PC-3 (cell line): ENCODE measurements at regions not wholly inside any gene's neighbourhood (a gene's known extent, or its start where the extent isn't known, plus 50 kb on each side); places are given as distances from the start of the nearest gene placed in this dataset.
A peak's percentile ranks its signal among the peaks of the same experiment; 100 is the strongest.

Experiments
- ATAC-seq: fragments of 200-7000 bp; cut with Tn5 transposase; 2 replicates; pipeline ENCODE4 v1.9.1; 2020; ENCODE audit warnings: mild to moderate bottlenecking, moderate library complexity
- BruUV-seq: library from RNA; stranded (reverse); fragments of 400-500 nt; replicated peaks from 2 replicates; lab custom pipeline; 2021; lab: Mats Ljungman, UMichigan
- CTCF ChIA-PET: fragments of 300-600 bp; sonication (Branson Sonifier 250); formaldehyde crosslinking; loops from one replicate; lab custom pipeline; 2022; ENCODE audit warnings: antibody characterized with exemption; lab: Charles Lee
- POLR2A ChIA-PET: fragments of 300-600 bp; sonication (Branson Sonifier 250); formaldehyde crosslinking; loops from one replicate; lab custom pipeline; 2022; ENCODE audit warnings: antibody characterized with exemption; ENCODE audit not compliant: unreplicated experiment; lab: Charles Lee
- DNase-seq: peaks from one replicate; pipeline ENCODE4 v3.0.0-alpha.2; 2015
- H2AFZ ChIP-seq: fragments of 300-600 bp; sonication (generic); 2 replicates; pipeline ENCODE4 v1.6.0; 2016; ENCODE audit warnings: antibody characterized with exemption, low read length
- H3F3A ChIP-seq: fragments of 300-600 bp; sonication (generic); one replicate; pipeline ENCODE4 v1.6.0; 2017; ENCODE audit warnings: antibody characterized with exemption, low read length, control low read depth, mild to moderate bottlenecking; ENCODE audit not compliant: unreplicated experiment
- H3K27ac ChIP-seq: fragments of 300-600 bp; sonication (generic); 2 replicates; pipeline ENCODE4 v1.5.1; 2016; ENCODE audit warnings: mild to moderate bottlenecking, low read length
- H3K27me3 ChIP-seq: fragments of 300-600 bp; sonication (generic); 2 replicates; pipeline ENCODE4 v1.6.1; 2016; ENCODE audit warnings: low read length, mixed read lengths
- H3K36me3 ChIP-seq: fragments of 300-600 bp; sonication (generic); 2 replicates; pipeline ENCODE4 v1.6.1; 2016; ENCODE audit warnings: low read depth, mixed run types, low read length, mixed read lengths
- H3K4me1 ChIP-seq: fragments of 300-600 bp; sonication (generic); 2 replicates; pipeline ENCODE4 v1.5.1; 2016; ENCODE audit warnings: low read length; ENCODE audit not compliant: insufficient read depth
- H3K4me2 ChIP-seq: fragments of 300-600 bp; sonication (generic); 2 replicates; pipeline ENCODE4 v1.6.0; 2016; ENCODE audit warnings: low read length
- H3K4me3 ChIP-seq: fragments of 300-600 bp; sonication (generic); 2 replicates; pipeline ENCODE4 v1.5.1; 2016; ENCODE audit warnings: mild to moderate bottlenecking, low read length, mixed read lengths
- H3K79me2 ChIP-seq: fragments of 300-600 bp; sonication (generic); 2 replicates; pipeline ENCODE4 v1.6.1; 2017; ENCODE audit warnings: low read length, mixed read lengths
- H3K9ac ChIP-seq: fragments of 300-600 bp; sonication (generic); 2 replicates; pipeline ENCODE4 v1.6.0; 2016; ENCODE audit warnings: mild to moderate bottlenecking, low read length
- H3K9me2 ChIP-seq: fragments of 300-600 bp; sonication (generic); replicated peaks from 2 replicates; pipeline ENCODE4 v1.6.1; 2016; ENCODE audit warnings: mixed run types, low read length, mixed read lengths
- H3K9me3 ChIP-seq: fragments of 300-600 bp; sonication (generic); 2 replicates; pipeline ENCODE4 v1.6.1; 2016; ENCODE audit warnings: low read length, mixed read lengths
- H4K20me1 ChIP-seq: fragments of 300-600 bp; sonication (generic); 2 replicates; pipeline ENCODE4 v1.6.1; 2016; ENCODE audit warnings: low read length, mixed read lengths
- CTCF ChIP-seq: fragments of 300-600 bp; sonication (generic); conservative IDR thresholded peaks from 2 replicates; pipeline ENCODE4 v1.5.1; 2017; ENCODE audit warnings: antibody characterized with exemption, low read depth, mild to moderate bottlenecking, low read length
- EZH2 ChIP-seq: fragments of 300-600 bp; sonication (generic); IDR thresholded peaks from one replicate; pipeline ENCODE4 v1.6.1; 2017; ENCODE audit warnings: antibody characterized with exemption, mild to moderate bottlenecking, low read length; ENCODE audit not compliant: unreplicated experiment
- EZH2phosphoT487 ChIP-seq: fragments of 300-600 bp; sonication (generic); IDR thresholded peaks from 2 replicates; pipeline ENCODE4 v1.6.1; 2018; ENCODE audit warnings: mild to moderate bottlenecking, antibody characterized with exemption, low read length, borderline replicate concordance
- intact Hi-C: fragments of 100-400 bp; cut with micrococcal nuclease; formaldehyde crosslinking; loops from 2 replicates; pipeline ENCODE4 v1.9.0; 2023

- TF ChIP-seq EZH2phosphoT487 (no peak), EZH2 (no peak), CTCF (peak; percentile 78)
- no peaks in the 10 kb centered on the region for H3K79me2 ChIP-seq
- peak overlapping the region; percentile 31; the same call in 1 of the 2 replicates for H2AFZ ChIP-seq
- BruUV-seq: no TSS peak
- peak overlapping the region; percentile 75 for H3K4me2 ChIP-seq
- peak overlapping the region; percentile 54 for H3K27ac ChIP-seq
- peaks cover 18% of the 10 kb centered on the region for H3K4me1 ChIP-seq
- no peaks in the 10 kb centered on the region for H4K20me1 ChIP-seq
- peak; percentile 98 for ATAC-seq
- H3K36me3 ChIP-seq: no peaks in the 10 kb centered on the region
- no peaks in the 10 kb centered on the region for H3K9me2 ChIP-seq
- intact Hi-C loops: loop anchor here (1.0 to 2.0 kb wide), 5 partner anchors 40 to 372 kb away; no protein-coding TSS in a partner anchor
- no peaks in the 10 kb centered on the region for H3K9me3 ChIP-seq
- ChIA-PET POLR2A (interaction anchor here (0.7 kb wide), 1 partner anchor 359 kb away, joined by 6 read pairs; no protein-coding TSS in a partner anchor), CTCF (interaction anchor here (0.6 to 1.3 kb wide), 9 partner anchors 40 to 1702 kb away, joined by 3 to 37 read pairs (median 4); no protein-coding TSS in a partner anchor)
- peak; percentile 97 for DNase-seq
- H3F3A ChIP-seq: no peaks in the 10 kb centered on the region
- H3K4me3 ChIP-seq: peak overlapping the region; percentile 48
- H3K27me3 ChIP-seq: no peaks in the 10 kb centered on the region
- H3K9ac ChIP-seq: peak overlapping the region; percentile 11; the same call in 1 of the 2 replicates
Observed at GRCh38 chr5:98454904-98455303, 318.6 kb upstream of the RGMB start.

GRCh38 chr5:98455665-98456064, 317.8 kb upstream of the RGMB start:
- H3K9me2 ChIP-seq: no peaks in the 10 kb centered on the region
- H4K20me1 ChIP-seq: no peaks in the 10 kb centered on the region
- H2AFZ ChIP-seq: peak overlapping the region; percentile 31; the same call in 1 of the 2 replicates
- no peak for TF ChIP-seq CTCF
- no peak for TF ChIP-seq EZH2phosphoT487
- TF ChIP-seq EZH2: no peak
- ATAC-seq (no peak), DNase-seq (peak; percentile 10)
- no TSS peak for BruUV-seq
- H3K36me3 ChIP-seq: no peaks in the 10 kb centered on the region
- peak overlapping the region; percentile 11 for H3K9ac ChIP-seq
- H3K9me3 ChIP-seq: no peaks in the 10 kb centered on the region
- no peaks in the 10 kb centered on the region for H3K79me2 ChIP-seq
- no peaks in the 10 kb centered on the region for H3F3A ChIP-seq
- no peaks in the 10 kb centered on the region for H3K27me3 ChIP-seq
- ChIA-PET CTCF (interaction anchor here (0.6 to 1.3 kb wide), 4 partner anchors 127 to 314 kb away, joined by 3 to 37 read pairs (median 7); no protein-coding TSS in a partner anchor), POLR2A (interaction anchor here (0.7 kb wide), 1 partner anchor 359 kb away, joined by 6 read pairs; no protein-coding TSS in a partner anchor)
- peak overlapping the region; percentile 54 for H3K27ac ChIP-seq
- peak overlapping the region; percentile 75 for H3K4me2 ChIP-seq
- peaks cover 23% of the 10 kb centered on the region for H3K4me1 ChIP-seq
- intact Hi-C loops: loop anchor here (1.0 to 2.0 kb wide), 5 partner anchors 41 to 372 kb away; no protein-coding TSS in a partner anchor
- H3K4me3 ChIP-seq: no peak overlapping the region; the same call in 1 of the 2 replicates

- Histone ChIP-seq H3K9me3 (no peaks in the 10 kb centered on the region), H3K4me2 (no peak overlapping the region), H2AFZ (no peak overlapping the region), H3K79me2 (no peaks in the 10 kb centered on the region), H3K27me3 (no peaks in the 10 kb centered on the region), H3K9me2 (no peaks in the 10 kb centered on the region), H3K9ac (no peak overlapping the region), H3K4me1 (peaks cover 23% of the 10 kb centered on the region), H3K36me3 (no peaks in the 10 kb centered on the region), H4K20me1 (no peaks in the 10 kb centered on the region), H3K27ac (no peak overlapping the region), H3K4me3 (no peak overlapping the region), H3F3A (no peaks in the 10 kb centered on the region)
- intact Hi-C loops: no loop called here
- no peak for TF ChIP-seq EZH2
- TF ChIP-seq CTCF: no peak
- no peak for TF ChIP-seq EZH2phosphoT487
- DNase-seq (peak; percentile 12), ATAC-seq (no peak)
- ChIA-PET CTCF (no interaction called here), POLR2A (no interaction called here)
- no TSS peak for BruUV-seq
Observed at GRCh38 chr5:98458004-98458403, 315.5 kb upstream of the RGMB start.
